HCT116 (cell line): ENCODE measurements at regions not wholly inside any gene's neighbourhood (a gene's known extent, or its start where the extent isn't known, plus 50 kb on each side); places are given as distances from the start of the nearest gene placed in this dataset.

Experiments
- ATAC-seq: fragments of 200-7000 bp; cut with Tn5 transposase; 2 replicates; pipeline ENCODE4 v1.9.1; 2020; ENCODE audit warnings: mild to moderate bottlenecking, moderate library complexity
- BruUV-seq: library from RNA; stranded (reverse); fragments of 400-500 nt; replicated peaks from 2 replicates; lab custom pipeline; 2021; lab: Mats Ljungman, UMichigan
- CTCF ChIA-PET: fragments of 300-600 bp; sonication (Branson Sonifier 250); formaldehyde crosslinking; loops from one replicate; lab custom pipeline; 2021; ENCODE audit warnings: antibody characterized with exemption; lab: Charles Lee
- POLR2A ChIA-PET: fragments of 300-600, 350-600 bp; sonication (Branson Sonifier 250); formaldehyde crosslinking; loops from one replicate; lab custom pipeline; 2021; ENCODE audit warnings: antibody characterized with exemption; lab: Charles Lee
- RAD21 ChIA-PET, 2 experiments: fragments of 300-600 bp; sonication (Branson Sonifier 250); formaldehyde crosslinking; loops; one replicate each; lab custom pipeline; 2023; ENCODE audit warnings: low total read pairs in 2 of 2; ENCODE audit not compliant: uncharacterized antibody in 2 of 2, unreplicated experiment in 2 of 2, low non-redundant PET in 1 of 2; lab: Charles Lee
- DNase-seq: peaks from one replicate; pipeline ENCODE4 v3.0.0-alpha.2; 2010; ENCODE audit warnings: low read depth, low spot score
- H2AFZ ChIP-seq: fragments of 200-600 bp; shearing (Covaris generic), sonication (generic); 2 replicates; pipeline ENCODE4 v1.6.1; 2017; ENCODE audit warnings: low read depth, mixed run types, mixed read lengths, antibody characterized with exemption, low read length; ENCODE audit not compliant: poor library complexity, severe bottlenecking
- H3K27ac ChIP-seq: 2 replicates; pipeline ENCODE4 v1.5.1; 2012; ENCODE audit warnings: low read depth, low read length
- H3K27me3 ChIP-seq: fragments of 200-600 bp; sonication (generic); 2 replicates; pipeline ENCODE4 v1.6.1; 2016; ENCODE audit warnings: mixed run types, low read length, mixed read lengths; ENCODE audit not compliant: insufficient read depth
- H3K36me3 ChIP-seq, 2 experiments: fragments of 200-500 bp in 1 of 2; fragments of 200-600 bp in 1 of 2; sonication (Bioruptor generic) in 1 of 2; sonication (generic) in 1 of 2; 2 replicates each; pipeline versions ENCODE4 v1.5.1 to v1.6.1; 2014 to 2016; ENCODE audit warnings: low read length in 2 of 2, inconsistent platforms in 1 of 2, mixed read lengths in 1 of 2, mixed run types in 1 of 2; ENCODE audit not compliant: insufficient read depth in 2 of 2, control insufficient read depth in 1 of 2
- H3K4me1 ChIP-seq, 2 experiments: fragments of 200-600 bp in 1 of 2; sonication (generic) in 1 of 2; 2 replicates each; pipeline versions ENCODE4 v1.5.1 to v1.6.1; 2012 to 2017; ENCODE audit warnings: low read length in 2 of 2, inconsistent platforms in 1 of 2, mild to moderate bottlenecking in 1 of 2, mixed read lengths in 1 of 2, mixed run types in 1 of 2, moderate library complexity in 1 of 2; ENCODE audit not compliant: insufficient read depth in 2 of 2, control insufficient read depth in 1 of 2
- H3K4me2 ChIP-seq: fragments of 200-600 bp; sonication (generic); 2 replicates; pipeline ENCODE4 v1.6.1; 2017; ENCODE audit warnings: mixed run types, low read length, mixed read lengths
- H3K4me3 ChIP-seq, 2 experiments: fragments of 200-600 bp in 1 of 2; sonication (generic) in 1 of 2; replicated peaks in 1 of 2; 2 replicates each; pipeline ENCODE4 v1.5.1; 2011 to 2016; ENCODE audit warnings: low read length in 2 of 2, control low read depth in 1 of 2, low read depth in 1 of 2, mild to moderate bottlenecking in 1 of 2, mixed read lengths in 1 of 2, mixed run types in 1 of 2
- H3K79me2 ChIP-seq: fragments of 200-600 bp; sonication (generic); 2 replicates; pipeline ENCODE4 v1.6.1; 2017; ENCODE audit warnings: mild to moderate bottlenecking, mixed run types, low read length, moderate library complexity, mixed read lengths; ENCODE audit not compliant: insufficient read depth
- H3K9ac ChIP-seq: fragments of 200-600 bp; sonication (generic); 2 replicates; pipeline ENCODE4 v1.6.1; 2016; ENCODE audit warnings: low read length, mixed read lengths
- H3K9me2 ChIP-seq: fragments of 200-600 bp; sonication (generic), shearing (Covaris generic); 2 replicates; pipeline ENCODE4 v1.6.1; 2017; ENCODE audit warnings: mixed run types, mild to moderate bottlenecking, moderate library complexity; ENCODE audit not compliant: insufficient read depth
- H3K9me3 ChIP-seq, 2 experiments: fragments of 200-500 bp in 1 of 2; fragments of 200-600 bp in 1 of 2; sonication (Bioruptor generic) in 1 of 2; sonication (generic) in 1 of 2; 2 replicates each; pipeline ENCODE4 v1.6.1; 2014 to 2017; ENCODE audit warnings: low read length in 2 of 2, mixed read lengths in 2 of 2, inconsistent platforms in 1 of 2, low read depth in 1 of 2, mild to moderate bottlenecking in 1 of 2, mixed run types in 1 of 2, moderate library complexity in 1 of 2; ENCODE audit not compliant: control insufficient read depth in 1 of 2, insufficient read depth in 1 of 2
- H4K20me1 ChIP-seq: fragments of 200-600 bp; sonication (generic), shearing (Covaris generic); 2 replicates; pipeline ENCODE4 v1.6.1; 2017; ENCODE audit warnings: mixed run types, mild to moderate bottlenecking, moderate library complexity; ENCODE audit not compliant: insufficient read depth
- CEBPB ChIP-seq: IDR thresholded peaks from 2 replicates; pipeline ENCODE4 v1.6.1; 2012; ENCODE audit warnings: low read depth
- EGR1 ChIP-seq: IDR thresholded peaks from 2 replicates; pipeline ENCODE4 v1.6.1; 2012; ENCODE audit warnings: low read depth
- EZH2 ChIP-seq: fragments of 200-600 bp; sonication (generic); IDR thresholded peaks from 2 replicates; pipeline ENCODE4 v1.6.1; 2017; ENCODE audit warnings: antibody characterized with exemption, mixed run types
- EZH2phosphoT487 ChIP-seq: fragments of 200-600 bp; IDR thresholded peaks from 2 replicates; pipeline ENCODE4 v1.6.1; 2018; ENCODE audit warnings: antibody characterized with exemption, borderline replicate concordance
- FOSL1 ChIP-seq: IDR thresholded peaks from 2 replicates; pipeline ENCODE4 v1.6.1; 2012; ENCODE audit warnings: low read depth
- JUND ChIP-seq: IDR thresholded peaks from 2 replicates; pipeline ENCODE4 v1.6.1; 2012
- POLR2A ChIP-seq: IDR thresholded peaks from 2 replicates; pipeline ENCODE4 v1.7.0; 2011; ENCODE audit warnings: borderline replicate concordance; ENCODE audit not compliant: insufficient read depth, insufficient read length; ENCODE audit errors: extremely low read depth
- POLR2AphosphoS5 ChIP-seq: IDR thresholded peaks from 2 replicates; pipeline ENCODE4 v1.6.1; 2011; ENCODE audit warnings: mild to moderate bottlenecking, low read depth, low read length, moderate library complexity
- RAD21 ChIP-seq: IDR thresholded peaks from 2 replicates; pipeline ENCODE4 v1.6.1; 2012; ENCODE audit warnings: low read depth, mild to moderate bottlenecking
- SIN3A ChIP-seq: IDR thresholded peaks from 2 replicates; pipeline ENCODE4 v1.6.1; 2012; ENCODE audit warnings: low read depth
- SP1 ChIP-seq: IDR thresholded peaks from 2 replicates; pipeline ENCODE4 v1.6.1; 2012; ENCODE audit warnings: low read depth
- TCF7L2 ChIP-seq: IDR thresholded peaks from 2 replicates; pipeline ENCODE4 v1.7.0; 2011; ENCODE audit warnings: borderline replicate concordance, inconsistent platforms; ENCODE audit not compliant: insufficient read depth, insufficient read length; ENCODE audit errors: extremely low read depth
- YY1 ChIP-seq: IDR thresholded peaks from 2 replicates; pipeline ENCODE4 v1.6.1; 2011; ENCODE audit warnings: low read length, low read depth, moderate library complexity, mild to moderate bottlenecking; ENCODE audit not compliant: insufficient replicate concordance; ENCODE audit errors: extremely low read depth
- ZFX ChIP-seq: fragments of 450-650 bp; IDR thresholded peaks from 2 replicates; pipeline ENCODE4 v1.6.1; 2017
- intact Hi-C: fragments of 100-400 bp; cut with micrococcal nuclease; formaldehyde crosslinking; loops from 2 replicates; pipeline ENCODE4 v1.10.0; 2022
- TF ChIP-seq, protein P1 (sequence below): IDR thresholded peaks from 2 replicates; pipeline ENCODE4 v1.6.1; 2012
- TF ChIP-seq, protein P2 (sequence below): IDR thresholded peaks from 2 replicates; pipeline ENCODE4 v1.6.1; 2011; ENCODE audit warnings: mild to moderate bottlenecking, low read length, moderate library complexity; ENCODE audit not compliant: insufficient replicate concordance; ENCODE audit errors: extremely low read depth

DNA sequence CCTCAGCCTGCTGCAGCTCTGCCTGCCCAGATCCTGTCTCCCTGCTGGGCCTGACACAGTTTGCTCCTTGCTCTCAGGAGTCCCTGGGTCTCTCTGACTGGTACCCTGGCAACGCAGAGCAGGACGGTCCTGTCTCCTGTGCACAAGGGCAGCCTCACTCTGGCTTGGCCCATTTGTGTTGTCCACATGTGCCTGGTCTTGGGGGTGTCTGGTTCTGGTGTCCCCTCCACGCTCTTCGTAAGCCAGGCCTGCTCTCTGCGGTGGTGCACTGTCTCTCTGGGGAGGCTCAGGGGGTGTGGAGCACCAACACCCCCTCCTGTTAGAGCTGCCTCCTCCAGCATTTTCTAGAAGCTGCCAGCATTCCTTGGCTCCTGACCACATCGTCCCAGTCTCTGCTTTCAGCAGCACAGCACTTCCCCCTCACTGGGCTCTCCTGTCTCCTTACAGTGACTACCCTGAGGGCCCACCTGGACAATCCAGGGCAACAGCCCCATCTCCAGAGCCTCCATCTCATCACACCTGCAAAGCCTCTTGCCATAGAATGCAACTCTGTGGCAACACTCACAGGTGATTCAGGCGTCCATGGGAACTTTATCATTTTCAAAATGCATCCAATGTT is 235.6 kb upstream of the HS6ST1 start:
- no peaks in the 10 kb centered on the region for H3K36me3 ChIP-seq
- no peaks in the 10 kb centered on the region for H3K4me1 ChIP-seq
- no peaks in the 10 kb centered on the region for H4K20me1 ChIP-seq
- intact Hi-C loops: no loop called here
- no peaks in the 10 kb centered on the region for H3K27me3 ChIP-seq
- TF ChIP-seq TCF7L2: no peak
- TF ChIP-seq ZFX: no peak
- TF ChIP-seq, protein P1, sequence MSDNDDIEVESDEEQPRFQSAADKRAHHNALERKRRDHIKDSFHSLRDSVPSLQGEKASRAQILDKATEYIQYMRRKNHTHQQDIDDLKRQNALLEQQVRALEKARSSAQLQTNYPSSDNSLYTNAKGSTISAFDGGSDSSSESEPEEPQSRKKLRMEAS: no peak
- TF ChIP-seq EZH2: no peak
- no peak for TF ChIP-seq JUND
- TF ChIP-seq, protein P2, sequence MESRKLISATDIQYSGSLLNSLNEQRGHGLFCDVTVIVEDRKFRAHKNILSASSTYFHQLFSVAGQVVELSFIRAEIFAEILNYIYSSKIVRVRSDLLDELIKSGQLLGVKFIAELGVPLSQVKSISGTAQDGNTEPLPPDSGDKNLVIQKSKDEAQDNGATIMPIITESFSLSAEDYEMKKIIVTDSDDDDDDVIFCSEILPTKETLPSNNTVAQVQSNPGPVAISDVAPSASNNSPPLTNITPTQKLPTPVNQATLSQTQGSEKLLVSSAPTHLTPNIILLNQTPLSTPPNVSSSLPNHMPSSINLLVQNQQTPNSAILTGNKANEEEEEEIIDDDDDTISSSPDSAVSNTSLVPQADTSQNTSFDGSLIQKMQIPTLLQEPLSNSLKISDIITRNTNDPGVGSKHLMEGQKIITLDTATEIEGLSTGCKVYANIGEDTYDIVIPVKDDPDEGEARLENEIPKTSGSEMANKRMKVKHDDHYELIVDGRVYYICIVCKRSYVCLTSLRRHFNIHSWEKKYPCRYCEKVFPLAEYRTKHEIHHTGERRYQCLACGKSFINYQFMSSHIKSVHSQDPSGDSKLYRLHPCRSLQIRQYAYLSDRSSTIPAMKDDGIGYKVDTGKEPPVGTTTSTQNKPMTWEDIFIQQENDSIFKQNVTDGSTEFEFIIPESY: no peak
- no peak for TF ChIP-seq SIN3A
- no peak for TF ChIP-seq CEBPB
- TF ChIP-seq RAD21: no peak
- no peak for TF ChIP-seq EZH2phosphoT487
- no peak for TF ChIP-seq POLR2A
- TF ChIP-seq POLR2AphosphoS5: no peak
- no peak for TF ChIP-seq FOSL1
- no peak for TF ChIP-seq SP1
- no peak for TF ChIP-seq EGR1
- TF ChIP-seq YY1: no peak
- TF ChIP-seq, all 23 proteins: peak for 0
- RAD21 ChIA-PET: no interaction called here
- no peak overlapping the region for H3K27ac ChIP-seq
- no peak overlapping the region for H3K4me2 ChIP-seq
- no peak overlapping the region for H2AFZ ChIP-seq
- no peak overlapping the region for H3K4me3 ChIP-seq
- POLR2A ChIA-PET: no interaction called here
- H3K9me2 ChIP-seq: no peaks in the 10 kb centered on the region
- ATAC-seq: no peak
- H3K9me3 ChIP-seq: no peaks in the 10 kb centered on the region
- CTCF ChIA-PET: no interaction called here
- DNase-seq: no peak
- no peak overlapping the region for H3K9ac ChIP-seq
- no TSS peak for BruUV-seq
- no peaks in the 10 kb centered on the region for H3K79me2 ChIP-seq
